Kidney epithelial cell (primary cell): ENCODE measurements at regions not wholly inside any gene's neighbourhood (a gene's known extent, or its start where the extent isn't known, plus 50 kb on each side); places are given as distances from the start of the nearest gene placed in this dataset.

Experiments
- DNase-seq: peaks from one replicate; pipeline ENCODE4 v3.0.0-alpha.2; 2010; ENCODE audit warnings: low read depth
- H3K27me3 ChIP-seq: 2 replicates; pipeline ENCODE4 v1.6.0; 2011; ENCODE audit warnings: low read length; ENCODE audit not compliant: control insufficient read depth, insufficient read depth
- H3K36me3 ChIP-seq: 2 replicates; pipeline ENCODE4 v1.5.1; 2011; ENCODE audit warnings: low read length; ENCODE audit not compliant: control insufficient read depth, insufficient read depth
- H3K4me3 ChIP-seq: 2 replicates; pipeline ENCODE4 v1.5.1; 2011; ENCODE audit warnings: low read depth, mild to moderate bottlenecking, control low read depth, low read length
- TF ChIP-seq, protein P1 (sequence below): IDR thresholded peaks from 2 replicates; pipeline ENCODE4 v1.5.1; 2011; ENCODE audit warnings: mild to moderate bottlenecking, moderate library complexity, low read length, control low read depth, inconsistent platforms; ENCODE audit not compliant: insufficient read depth, poor library complexity, severe bottlenecking

DNA sequence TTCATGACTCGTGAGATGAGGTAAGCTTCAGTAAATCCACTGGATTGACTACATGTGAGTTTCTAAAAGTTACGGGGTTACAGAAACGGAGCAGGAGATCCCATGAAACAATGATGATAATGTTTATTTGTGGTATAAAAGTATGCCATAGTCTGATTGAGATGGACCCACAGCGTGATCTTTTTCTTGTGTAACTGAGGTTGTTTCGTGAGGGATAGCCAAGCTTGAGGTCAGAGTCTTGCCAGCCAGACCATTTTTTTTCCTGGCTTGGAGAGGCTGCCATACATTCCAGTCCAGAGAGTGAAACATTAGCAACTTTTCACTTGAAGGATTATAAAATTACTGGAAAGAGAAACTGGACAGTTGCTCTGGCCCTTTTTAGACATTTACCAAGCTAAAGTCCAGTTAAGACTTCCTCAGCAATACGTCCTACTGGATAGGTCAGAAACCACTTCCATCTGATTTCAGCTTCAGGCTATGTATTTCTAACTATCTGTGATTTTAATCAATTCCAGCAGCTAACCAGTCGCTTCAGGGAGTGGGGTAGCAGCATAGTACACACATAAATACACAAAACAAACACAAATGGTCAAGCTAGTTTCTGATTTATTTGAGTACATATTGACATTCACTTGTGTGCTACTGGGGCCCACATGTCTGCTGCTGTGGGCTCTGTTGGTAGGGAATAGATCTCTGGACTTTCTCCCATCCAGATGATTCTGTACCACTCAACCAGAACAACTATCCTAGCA lies 194.6 kb downstream of the POSTN start:
- Histone ChIP-seq H3K4me3 (no peak overlapping the region), H3K36me3 (no peaks in the 10 kb centered on the region), H3K27me3 (no peaks in the 10 kb centered on the region)
- TF ChIP-seq, protein P1, sequence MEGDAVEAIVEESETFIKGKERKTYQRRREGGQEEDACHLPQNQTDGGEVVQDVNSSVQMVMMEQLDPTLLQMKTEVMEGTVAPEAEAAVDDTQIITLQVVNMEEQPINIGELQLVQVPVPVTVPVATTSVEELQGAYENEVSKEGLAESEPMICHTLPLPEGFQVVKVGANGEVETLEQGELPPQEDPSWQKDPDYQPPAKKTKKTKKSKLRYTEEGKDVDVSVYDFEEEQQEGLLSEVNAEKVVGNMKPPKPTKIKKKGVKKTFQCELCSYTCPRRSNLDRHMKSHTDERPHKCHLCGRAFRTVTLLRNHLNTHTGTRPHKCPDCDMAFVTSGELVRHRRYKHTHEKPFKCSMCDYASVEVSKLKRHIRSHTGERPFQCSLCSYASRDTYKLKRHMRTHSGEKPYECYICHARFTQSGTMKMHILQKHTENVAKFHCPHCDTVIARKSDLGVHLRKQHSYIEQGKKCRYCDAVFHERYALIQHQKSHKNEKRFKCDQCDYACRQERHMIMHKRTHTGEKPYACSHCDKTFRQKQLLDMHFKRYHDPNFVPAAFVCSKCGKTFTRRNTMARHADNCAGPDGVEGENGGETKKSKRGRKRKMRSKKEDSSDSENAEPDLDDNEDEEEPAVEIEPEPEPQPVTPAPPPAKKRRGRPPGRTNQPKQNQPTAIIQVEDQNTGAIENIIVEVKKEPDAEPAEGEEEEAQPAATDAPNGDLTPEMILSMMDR, result no peak
- no peak for DNase-seq

- TF ChIP-seq, protein P1, result no peak
- DNase-seq, result no peak
- H3K27me3 ChIP-seq, result no peaks in the 10 kb centered on the region
- H3K4me3 ChIP-seq, result no peak overlapping the region
- H3K36me3 ChIP-seq, result no peaks in the 10 kb centered on the region
These were observed 196.8 kb downstream of the POSTN start for GRCh38 chr13:37401721-37402120.

- H3K36me3 ChIP-seq, result no peaks in the 10 kb centered on the region
- TF ChIP-seq, protein P1, result no peak
- no peak for DNase-seq
- no peak overlapping the region for H3K4me3 ChIP-seq
- H3K27me3 ChIP-seq, result no peaks in the 10 kb centered on the region
These were observed 201.0 kb downstream of the POSTN start for GRCh38 chr13:37397535-37397934.

- no peaks in the 10 kb centered on the region for H3K36me3 ChIP-seq
- TF ChIP-seq, protein P1, result no peak
- no peak overlapping the region for H3K4me3 ChIP-seq
- no peak for DNase-seq
- H3K27me3 ChIP-seq, result no peaks in the 10 kb centered on the region
These were observed 203.0 kb downstream of the POSTN start for GRCh38 chr13:37395544-37395943.

- Histone ChIP-seq H3K4me3 (no peak overlapping the region), H3K27me3 (no peaks in the 10 kb centered on the region), H3K36me3 (no peaks in the 10 kb centered on the region)
- DNase-seq, result no peak
- TF ChIP-seq, protein P1, result no peak
These were observed 206.2 kb downstream of the POSTN start for GRCh38 chr13:37392389-37392788.

DNA sequence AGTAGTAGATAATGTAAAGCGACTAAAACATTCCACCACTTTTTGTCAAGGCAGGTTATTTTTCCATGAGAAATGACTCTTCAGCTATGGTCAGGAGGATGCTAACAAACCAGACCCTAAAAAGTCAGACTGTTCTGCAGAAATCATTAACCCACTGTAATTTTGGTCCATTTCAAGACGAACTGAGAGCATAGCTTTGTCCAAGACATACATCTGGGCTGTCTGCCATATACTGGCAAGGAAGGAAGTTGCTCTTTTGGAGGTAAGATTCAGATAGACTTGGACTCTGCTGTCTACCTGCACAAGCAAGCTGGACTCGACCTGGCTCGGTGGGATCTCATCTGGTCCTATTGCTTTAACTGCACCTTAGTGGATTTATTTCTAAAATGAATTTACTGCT lies 207.8 kb downstream of the POSTN start:
- no peak for DNase-seq
- Histone ChIP-seq H3K36me3 (no peaks in the 10 kb centered on the region), H3K27me3 (no peaks in the 10 kb centered on the region), H3K4me3 (no peak overlapping the region)
- TF ChIP-seq, protein P1, result no peak
